ENCODE measurements at regions not wholly inside any gene's neighbourhood (a gene's known extent, or its start where the extent isn't known, plus 50 kb on each side); places are given as distances from the start of the nearest gene placed in this dataset.

GRCh38 chr3:35201211-35201610 is 438.1 kb upstream of the ARPP21 start:
- H3K4me1 ChIP-seq (ENCODE audit: control insufficient read depth, extremely low read depth, insufficient read depth, low read length): peaks cover 5% of the 10 kb centered on the region
- CTCF ChIA-PET: no interaction called here

More at GRCh38 chr3:35201211-35201610, 438.1 kb upstream of the ARPP21 start:
- no peaks in the 10 kb centered on the region for H3K79me2 ChIP-seq (ENCODE audit: control insufficient read depth, insufficient read depth, low read length)
- H3K9ac ChIP-seq (replicated peaks; ENCODE audit: extremely low read depth, insufficient read depth, low read length): no peak overlapping the region
- H3K27me3 ChIP-seq (ENCODE audit: control insufficient read depth in 2 of 2, insufficient read depth in 2 of 2, low read length in 2 of 2): no peaks in the 10 kb centered on the region
- DNase-seq (ENCODE audit: low read depth, low spot score) (no peak), FAIRE-seq (no peak)
- no peaks in the 10 kb centered on the region for H3K9me3 ChIP-seq (replicated peaks; ENCODE audit: control insufficient read depth, insufficient read depth, low read length)
- POLR2A ChIA-PET: no interaction called here
- no peaks in the 10 kb centered on the region for H4K20me1 ChIP-seq (replicated peaks; ENCODE audit: control insufficient read depth, extremely low read depth, insufficient read depth, low read length)
- no peak overlapping the region for H3K27ac ChIP-seq (ENCODE audit: insufficient read depth, low read depth, low read length)
- no peaks in the 10 kb centered on the region for H3K9me1 ChIP-seq (replicated peaks; ENCODE audit: control insufficient read depth, extremely low read depth, insufficient read depth, low read length)
- no TSS peak for BruUV-seq (replicated peaks)
- H3K4me2 ChIP-seq (ENCODE audit: insufficient read depth, low read length): no peak overlapping the region
- no peak overlapping the region for H2AFZ ChIP-seq (ENCODE audit: low read depth, low read length)
- dilution Hi-C loops (cut with MboI; ENCODE audit: extremely low pct_ligation_motif_present, low sequenced_read_pairs): no loop called here
- H3K4me3 ChIP-seq (replicated peaks in 1 of 3; ENCODE audit: insufficient read depth in 1 of 3, low read depth in 1 of 3, low read length in 3 of 3): no peak overlapping the region
- TF ChIP-seq EZH2 (IDR thresholded peaks at IDR 0.05; ENCODE audit: borderline replicate concordance, low read depth, low read length, severe bottlenecking): no peak
- no peak for TF ChIP-seq MYC (IDR thresholded peaks at IDR 0.05; ENCODE audit: low read depth, low read length)
- TF ChIP-seq MAX (IDR thresholded peaks at IDR 0.05; ENCODE audit: insufficient read depth, insufficient read length): no peak
- TF ChIP-seq FOS (IDR thresholded peaks at IDR 0.05; ENCODE audit: borderline replicate concordance, insufficient read depth, low read length): no peak
- no peak for TF ChIP-seq JUN (IDR thresholded peaks at IDR 0.05; ENCODE audit: borderline replicate concordance, insufficient read depth, insufficient read length, low read depth)
- no peak for TF ChIP-seq CTCF (IDR thresholded peaks at IDR 0.05; ENCODE audit: extremely low read depth in 1 of 2, insufficient read depth in 1 of 2, low read depth in 1 of 2, low read length in 2 of 2)
- no peak for TF ChIP-seq POLR2A (IDR thresholded peaks at IDR 0.05; ENCODE audit: low read depth, low read length)
- TF ChIP-seq GATA2 (IDR thresholded peaks at IDR 0.05; ENCODE audit: insufficient read depth, insufficient read length, low read depth, low read length): no peak
- no peak for TF ChIP-seq POLR2AphosphoS5 (IDR thresholded peaks at IDR 0.05; ENCODE audit: insufficient read depth, low read depth, low read length)
- intact Hi-C loops (cut with micrococcal nuclease): no loop called here
- no peaks in the 10 kb centered on the region for H3K36me3 ChIP-seq (ENCODE audit: control insufficient read depth in 2 of 2, extremely low read depth in 1 of 2, insufficient read depth in 2 of 2, low read length in 2 of 2)

All from endothelial cell of umbilical vein (primary cell).